NOMO-1 treated with dmso at 0.1 percent for 144 hours (cell line): ENCODE measurements at regions not wholly inside any gene's neighbourhood (a gene's known extent, or its start where the extent isn't known, plus 50 kb on each side); places are given as distances from the start of the nearest gene placed in this dataset.

ENCODE experiments used
- DNase-seq: peaks from one replicate; lab custom pipeline; 2025; ENCODE audit not compliant: unreplicated experiment; lab: John Stamatoyannopoulos, UW

DNA sequence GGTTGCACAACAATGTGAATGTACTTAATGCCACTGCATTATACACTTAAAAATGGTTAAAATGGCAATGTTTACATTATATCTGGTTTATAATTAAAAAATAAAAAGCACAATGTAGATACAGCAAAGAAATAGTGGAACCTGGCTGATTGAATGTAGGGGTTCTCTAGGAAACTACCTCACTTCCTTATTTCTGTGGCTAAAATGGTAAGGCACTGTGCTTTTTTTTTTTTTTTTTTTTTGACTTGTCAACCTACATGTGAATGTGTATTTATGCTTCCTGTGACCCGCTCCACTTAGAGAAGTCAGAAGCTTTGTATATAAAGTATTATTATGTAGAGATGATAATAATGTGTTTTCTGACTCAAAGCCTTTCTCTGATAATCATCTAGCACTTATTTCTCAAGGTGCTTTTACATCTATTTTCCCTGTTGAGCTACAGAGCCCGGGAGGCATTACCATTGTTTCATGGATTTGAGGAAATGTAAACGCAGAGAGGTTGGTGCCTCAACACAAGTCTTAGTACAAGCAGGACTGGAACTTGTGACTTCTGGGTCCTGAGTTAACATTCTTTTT is 55.0 kb downstream of the SOX4 start:
- DNase-seq: peak; percentile 36

DNA sequence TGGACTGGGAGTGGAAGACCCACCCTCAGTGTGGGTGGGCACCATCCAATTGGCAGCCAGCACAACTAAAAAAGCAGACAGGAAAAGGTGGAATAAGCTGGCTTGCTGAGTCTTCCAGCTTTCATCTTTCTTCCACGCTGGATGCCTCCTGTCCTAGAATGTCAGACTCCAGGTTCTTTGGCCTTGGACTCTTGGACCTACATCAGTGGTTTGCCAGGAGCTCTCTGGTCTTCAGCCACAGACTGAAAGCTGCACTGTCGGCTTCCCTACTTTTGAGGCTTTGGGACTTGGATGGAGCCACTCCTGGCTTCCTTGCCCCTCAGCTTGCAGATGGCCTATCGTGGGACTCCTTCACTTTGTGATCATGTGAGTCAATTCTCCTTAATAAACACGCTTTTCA is 59.8 kb downstream of the SOX4 start:
- DNase-seq: no peak

DNA sequence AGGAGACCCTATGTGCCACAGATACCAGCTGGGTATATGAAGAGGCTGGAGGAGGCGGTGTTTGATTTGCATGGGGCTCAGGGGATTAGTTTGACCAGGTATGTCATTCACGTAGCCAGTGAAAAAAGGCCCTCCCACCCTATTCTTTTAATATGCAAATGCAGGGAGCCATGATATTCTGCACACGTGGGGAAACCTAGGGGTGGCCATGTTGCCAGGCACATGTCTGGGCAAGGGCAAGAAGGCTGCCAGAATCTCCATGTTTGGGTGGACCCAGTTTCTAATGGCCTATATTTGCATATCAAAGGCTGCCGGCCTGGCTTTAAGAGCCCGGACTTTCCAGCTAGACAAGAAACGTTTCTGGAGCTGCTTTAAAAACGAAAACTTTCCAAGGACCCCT is 60.4 kb downstream of the SOX4 start:
- no peak for DNase-seq

DNA sequence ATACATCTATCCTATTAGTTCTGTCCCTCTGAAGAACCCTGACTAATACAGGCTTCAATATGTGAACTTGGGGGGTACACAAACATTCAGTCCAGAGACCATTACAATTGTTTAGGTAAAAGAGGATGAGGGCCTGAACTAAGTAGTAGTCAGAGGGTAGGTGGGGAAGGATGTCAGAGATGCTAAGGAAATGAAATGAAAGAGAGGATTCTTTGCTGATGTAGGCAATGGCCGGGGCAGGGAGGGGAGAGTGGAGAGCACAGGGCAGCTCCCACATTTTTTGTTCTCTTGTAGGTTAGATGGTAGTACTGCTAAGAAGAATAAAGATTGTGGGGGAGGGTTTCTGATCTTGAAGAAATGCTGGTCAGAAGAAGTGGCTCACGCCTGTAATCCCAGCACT is 60.8 kb downstream of the SOX4 start:
- DNase-seq: no peak

DNA sequence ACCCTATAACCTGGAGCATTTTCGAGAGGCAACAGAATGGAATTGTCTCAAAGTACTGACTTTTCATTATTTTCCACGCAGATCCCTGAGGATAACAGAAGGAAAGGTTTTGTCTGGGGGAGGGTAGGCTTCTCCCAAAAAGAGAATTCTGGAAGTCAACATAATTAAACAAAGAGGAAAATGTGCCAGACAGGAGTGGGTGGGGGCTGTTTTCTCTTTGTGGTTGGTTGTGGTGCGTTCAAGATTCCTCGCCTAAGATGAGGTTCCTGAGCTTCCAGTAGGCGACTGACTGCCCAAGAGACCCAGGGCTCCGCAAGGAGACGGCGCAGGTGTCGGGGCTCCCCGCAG is 70.4 kb downstream of the SOX4 start:
- no peak for DNase-seq

DNA sequence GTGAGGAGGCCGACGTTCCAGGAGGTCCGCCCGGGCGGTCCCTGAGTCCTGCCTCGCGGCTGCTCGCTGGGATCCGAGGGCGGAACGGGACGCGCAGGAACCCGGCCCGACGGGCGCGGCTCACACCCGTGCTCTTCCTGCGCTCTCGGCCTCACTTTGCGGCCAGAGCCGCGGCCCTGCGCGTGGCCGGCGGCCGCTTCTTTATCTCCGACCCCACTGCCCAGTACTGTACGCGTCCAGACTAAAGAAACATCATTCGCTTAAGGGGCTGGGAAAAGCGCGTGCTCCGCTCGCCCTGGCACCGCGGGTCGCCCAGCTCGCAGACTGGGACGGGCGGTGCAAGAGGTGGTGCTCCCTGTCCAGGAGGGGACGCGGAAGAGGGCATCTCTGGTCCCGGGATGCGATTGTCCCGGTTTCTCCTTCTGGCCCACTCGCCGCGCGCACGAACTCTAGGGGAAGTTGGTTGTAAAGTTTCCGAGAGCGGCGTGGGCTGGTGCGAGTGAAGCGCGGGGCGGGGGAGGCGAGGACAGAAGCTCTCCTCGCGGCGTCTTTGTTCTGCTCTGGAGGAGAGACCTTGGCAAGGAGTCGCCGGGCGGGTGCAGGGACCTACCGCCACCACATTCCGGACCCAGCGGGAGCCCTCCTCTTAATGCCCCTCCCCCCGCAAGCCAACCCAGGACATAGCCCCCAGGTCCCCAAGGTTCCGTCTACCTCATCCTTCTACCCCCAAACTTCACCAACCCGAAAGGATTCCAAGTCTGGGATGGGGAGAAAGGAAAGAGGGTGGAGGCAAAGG is 71.0 kb downstream of the SOX4 start:
- no peak for DNase-seq

DNA sequence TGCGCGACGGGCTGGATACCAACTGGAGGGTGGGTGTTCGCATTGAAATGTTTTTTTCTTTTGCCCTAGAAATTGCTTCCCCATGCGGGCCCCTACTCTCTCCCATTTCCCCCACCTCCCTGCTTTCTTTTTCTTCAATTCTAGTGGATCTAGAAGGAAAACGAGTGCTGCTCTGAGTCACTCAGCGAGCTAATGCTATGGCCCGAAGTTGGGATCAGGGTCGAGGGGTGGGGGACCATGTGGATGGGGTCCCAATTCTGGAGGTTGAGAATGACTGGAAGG is 71.5 kb downstream of the SOX4 start:
- DNase-seq: no peak

DNA sequence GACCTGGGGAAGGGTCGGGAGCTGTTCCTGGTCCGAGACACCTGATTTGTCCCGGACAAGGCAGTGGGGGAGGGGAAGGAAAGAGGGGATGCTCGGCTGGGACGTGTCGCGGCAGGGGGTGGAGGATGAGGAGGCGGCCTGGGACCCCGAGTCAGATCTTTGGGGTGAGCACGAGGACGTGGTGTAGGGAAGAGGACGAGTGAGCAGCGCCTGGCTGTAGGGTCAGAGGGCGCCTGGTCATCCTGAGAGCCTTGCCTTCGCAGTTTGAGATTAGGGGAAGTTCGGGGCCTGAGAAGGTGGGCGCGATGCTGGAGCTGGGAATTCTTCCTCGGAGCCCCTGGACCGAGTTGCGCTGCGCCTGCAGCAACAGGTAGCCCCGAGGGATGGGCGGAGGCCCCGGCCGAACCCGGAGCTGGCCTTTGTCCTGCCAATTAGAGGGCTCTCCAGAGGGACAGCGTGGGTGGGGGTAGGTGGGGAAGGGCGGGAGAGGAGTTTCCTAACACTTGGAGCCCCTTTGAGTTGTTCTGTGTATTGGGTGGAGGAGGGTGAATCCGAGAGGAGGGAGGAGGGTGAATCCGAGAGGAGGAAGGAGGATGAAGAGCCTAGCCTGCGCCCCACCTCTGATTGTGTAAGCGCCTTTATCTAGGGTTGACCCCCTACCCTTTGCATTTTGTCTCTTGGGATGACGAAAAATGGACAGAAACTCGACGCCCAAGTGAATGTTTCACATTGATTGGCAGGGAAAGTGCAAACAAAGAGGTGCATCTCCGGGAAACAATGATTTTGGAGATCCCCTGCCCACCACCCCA is 72.0 kb downstream of the SOX4 start:
- no peak for DNase-seq

DNA sequence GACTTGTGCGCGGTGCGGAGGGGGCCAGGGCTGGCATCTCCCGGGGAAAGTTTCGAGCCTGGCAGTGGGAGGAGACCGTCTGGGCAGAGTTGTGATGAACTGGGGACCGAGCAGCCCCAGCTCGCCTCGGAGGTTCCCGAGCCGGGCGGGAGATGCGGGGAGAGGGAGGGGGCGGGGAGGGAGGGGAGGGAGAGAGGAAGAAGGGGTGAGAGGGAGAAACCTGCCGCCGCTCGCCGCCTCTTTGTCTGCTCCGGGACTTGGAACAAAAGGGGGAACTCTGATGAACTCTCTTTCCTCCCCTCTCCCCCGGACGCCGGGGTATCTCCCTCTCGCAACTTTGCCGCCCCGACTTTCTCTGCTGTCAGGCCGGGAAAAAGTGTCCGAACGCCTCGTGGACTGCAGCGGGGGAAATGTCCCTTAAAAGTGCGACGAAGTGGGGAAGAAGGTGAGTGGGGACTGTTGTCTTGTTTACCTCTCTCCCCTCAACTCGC is 72.7 kb downstream of the SOX4 start:
- DNase-seq: no peak

DNA sequence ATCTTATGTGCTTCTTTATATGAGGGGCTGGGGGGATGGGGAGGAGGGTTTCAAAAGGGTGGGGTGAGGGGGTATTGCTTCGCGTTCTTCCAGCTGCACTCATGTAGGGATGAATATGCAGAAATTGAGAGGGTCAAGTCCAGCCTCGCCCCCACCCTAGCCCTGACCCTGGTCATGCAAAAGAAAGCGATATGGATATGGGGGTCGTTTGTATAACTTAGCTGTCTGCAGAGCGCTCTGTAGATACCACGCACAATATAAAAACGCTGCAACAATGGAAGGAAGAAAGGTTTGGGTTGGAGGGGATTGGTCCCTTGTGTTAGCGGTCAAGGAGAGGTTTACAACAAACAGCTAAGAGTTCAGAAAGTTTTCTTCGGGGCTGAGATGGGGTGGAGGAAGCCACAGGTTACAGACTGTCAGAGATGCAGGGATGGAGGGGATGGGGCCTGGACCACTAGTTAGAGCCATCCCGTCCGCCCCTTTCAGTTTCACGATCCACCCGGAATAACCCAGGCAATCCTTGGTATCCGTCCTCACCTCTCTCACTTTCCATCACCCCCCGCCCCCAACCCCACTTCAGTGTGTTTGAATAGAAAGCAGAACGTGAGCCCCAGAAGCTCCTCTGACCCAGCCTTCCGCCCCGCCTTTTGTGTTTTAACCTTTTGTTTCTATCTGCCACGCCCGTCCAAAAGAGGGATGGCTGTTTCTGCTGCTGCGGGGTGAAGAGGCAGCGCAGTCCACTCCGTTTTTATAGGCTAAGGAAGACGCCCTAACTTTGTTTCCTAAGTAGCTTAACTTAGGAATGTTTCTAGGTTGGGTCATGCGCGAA is 73.5 kb downstream of the SOX4 start:
- DNase-seq: no peak

DNA sequence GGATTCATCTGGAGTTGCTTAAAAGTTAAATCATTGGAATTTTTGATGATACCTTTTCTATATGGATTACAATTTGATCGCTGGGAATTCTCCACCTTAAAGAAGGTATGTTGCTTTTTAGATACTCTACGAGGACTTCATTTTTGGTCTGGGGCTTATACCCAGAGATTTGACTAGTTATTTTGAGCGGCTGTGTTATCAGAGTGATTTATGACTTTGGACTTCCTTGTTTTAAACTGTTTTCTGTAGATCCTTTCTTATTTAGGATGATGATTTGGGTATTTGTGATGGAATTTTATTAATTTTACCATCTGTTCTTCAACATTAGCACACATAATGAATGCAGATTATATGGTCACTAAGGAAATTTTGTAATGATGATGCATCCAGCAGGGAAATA is 75.2 kb downstream of the SOX4 start:
- no peak for DNase-seq

DNA sequence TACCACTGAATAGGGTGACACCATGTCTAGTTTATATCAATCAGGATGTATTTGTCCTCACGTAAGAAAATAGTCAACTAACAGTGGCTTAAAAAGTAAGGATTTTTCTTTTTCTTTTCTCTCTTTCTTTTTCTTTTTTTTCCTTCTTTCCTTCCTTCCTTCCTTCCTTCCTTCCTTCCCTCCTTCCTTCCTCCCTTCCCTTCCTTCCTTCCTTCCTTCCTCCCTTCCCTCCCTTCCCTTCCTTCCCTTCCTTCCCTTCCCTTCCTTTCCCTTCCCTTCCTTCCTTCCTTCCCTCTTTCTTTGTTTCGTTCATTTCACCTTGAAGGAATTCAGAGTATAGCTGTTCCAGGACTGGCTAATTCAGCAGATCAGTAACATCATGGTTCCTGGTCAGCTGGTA is 83.2 kb downstream of the SOX4 start:
- no peak for DNase-seq

DNA sequence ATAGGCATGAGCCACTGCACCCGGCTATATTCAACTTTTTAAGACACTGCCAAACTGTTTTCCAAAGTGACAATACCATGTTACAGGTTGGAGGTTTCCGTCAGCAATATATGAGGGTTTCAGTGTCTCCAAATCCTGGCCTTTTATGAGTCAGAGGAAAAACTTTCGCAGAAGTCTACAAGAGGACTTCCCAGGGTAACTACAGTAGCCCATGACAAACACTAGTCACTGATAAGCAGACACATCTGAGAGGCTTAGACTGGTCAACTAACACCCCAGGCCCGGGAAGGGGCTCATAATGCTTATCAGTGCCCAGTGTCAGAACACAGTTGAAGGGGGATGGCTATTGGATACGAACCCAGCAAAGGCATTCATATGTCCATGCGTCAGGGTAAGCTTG is 85.4 kb downstream of the SOX4 start:
- DNase-seq: no peak

DNA sequence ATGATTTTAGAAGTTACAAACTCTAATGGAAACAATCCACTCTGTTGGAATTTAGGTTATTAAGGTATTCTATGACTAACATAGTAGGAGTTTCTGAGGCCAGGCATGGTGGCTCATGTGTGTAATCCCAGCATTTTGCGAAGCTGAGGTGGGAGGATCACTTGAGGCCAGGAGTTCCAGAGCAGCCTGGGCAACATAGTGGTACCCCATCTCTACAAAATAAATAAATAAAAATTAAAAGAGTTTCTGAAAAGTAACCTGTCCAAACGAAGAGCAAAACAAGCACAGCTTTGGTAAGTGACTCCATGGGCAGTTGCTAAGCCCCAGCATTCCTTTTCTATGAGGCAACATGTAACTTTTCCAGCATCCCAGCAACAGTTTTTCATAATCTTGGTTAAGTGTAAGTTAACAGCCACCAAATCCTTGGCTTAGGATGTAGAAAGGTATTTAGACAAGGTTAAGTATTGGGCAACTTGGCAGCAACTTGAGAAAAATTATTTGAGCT is 86.3 kb downstream of the SOX4 start:
- no peak for DNase-seq

DNA sequence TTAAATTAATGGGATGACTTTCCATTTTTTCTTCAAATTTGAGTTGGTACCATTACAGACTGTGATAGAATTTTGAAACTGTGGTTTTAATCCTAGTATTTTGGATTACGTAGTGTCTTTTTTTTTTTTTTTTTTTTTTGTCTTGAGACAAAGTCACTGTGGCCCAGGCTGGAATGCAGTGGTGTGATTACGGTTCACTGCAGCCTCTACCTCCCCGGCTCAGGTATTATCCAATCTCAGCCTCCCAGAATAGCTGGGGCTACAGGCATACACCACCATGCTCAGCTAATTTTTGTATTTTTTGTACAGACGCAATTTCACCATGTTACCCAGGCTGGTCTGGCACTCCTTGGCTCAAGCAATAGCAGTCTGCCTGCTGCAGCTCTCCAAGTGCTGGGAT is 87.1 kb downstream of the SOX4 start:
- no peak for DNase-seq

DNA sequence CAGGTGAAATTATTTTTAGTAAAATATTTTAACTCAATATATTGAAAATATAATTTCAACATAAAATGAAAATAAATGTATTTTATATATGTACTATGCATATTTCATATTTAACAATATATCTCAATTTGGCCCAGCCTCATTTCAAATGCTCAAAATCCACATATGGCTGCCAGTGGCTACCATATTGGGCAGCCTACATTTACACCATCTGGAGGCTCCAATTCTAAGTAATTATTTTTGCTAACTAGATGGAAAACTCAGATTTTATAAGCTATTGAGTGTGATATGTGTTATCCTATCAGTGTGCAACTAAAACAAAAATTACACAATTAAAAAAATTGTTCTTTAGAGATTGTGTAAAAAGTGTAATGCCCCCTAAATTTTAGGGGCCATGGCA is 96.9 kb downstream of the SOX4 start:
- DNase-seq: no peak

DNA sequence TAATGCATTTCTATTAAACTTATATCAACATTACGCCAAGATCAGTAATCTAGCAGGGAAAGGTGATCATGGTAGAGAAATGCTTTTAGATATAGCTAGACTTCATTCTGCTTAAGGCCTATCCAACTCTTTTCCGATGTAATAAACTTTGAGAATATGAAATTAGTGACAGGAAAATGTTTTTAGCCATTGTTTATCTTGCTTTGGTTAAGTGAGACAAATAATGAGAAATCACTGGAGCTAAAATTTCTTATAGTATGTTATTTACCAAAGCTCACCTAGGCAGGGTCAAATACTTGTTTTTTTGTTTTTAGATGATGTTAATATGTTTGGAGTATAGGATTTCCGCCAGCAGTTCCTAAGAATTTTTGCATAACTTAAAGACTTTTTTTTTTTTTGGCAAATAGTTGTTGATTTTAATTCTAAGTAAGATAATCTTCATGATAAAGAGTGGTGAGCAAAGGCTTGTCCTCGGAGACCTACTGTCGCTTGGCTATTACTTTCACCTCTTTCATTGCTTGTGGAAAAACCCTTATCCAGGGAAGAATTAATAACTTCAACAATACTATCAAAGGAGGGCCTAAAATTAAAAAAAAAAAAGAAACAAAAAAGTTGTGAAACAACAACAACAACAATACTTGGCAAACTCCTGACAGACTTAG is 98.3 kb downstream of the SOX4 start:
- no peak for DNase-seq

DNA sequence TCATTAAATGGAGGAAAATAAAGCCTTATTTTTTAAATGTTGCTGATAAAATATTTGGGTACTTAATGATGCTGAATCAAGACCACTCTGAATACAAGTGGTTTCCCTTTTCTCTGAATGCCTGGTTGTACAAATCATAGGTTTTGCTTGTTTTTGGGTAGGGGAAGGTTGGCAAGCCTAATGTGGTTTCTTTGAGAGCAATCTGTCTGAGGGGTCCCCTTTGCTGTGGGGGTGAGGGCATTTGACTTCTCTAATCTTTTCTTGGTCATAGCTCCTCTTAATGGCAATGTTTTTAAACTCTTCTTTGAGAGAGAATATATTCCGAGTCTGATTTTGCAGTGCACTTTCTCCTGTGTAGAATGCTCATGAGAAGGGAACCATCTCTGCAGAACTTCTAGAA is 99.2 kb downstream of the SOX4 start:
- no peak for DNase-seq

DNA sequence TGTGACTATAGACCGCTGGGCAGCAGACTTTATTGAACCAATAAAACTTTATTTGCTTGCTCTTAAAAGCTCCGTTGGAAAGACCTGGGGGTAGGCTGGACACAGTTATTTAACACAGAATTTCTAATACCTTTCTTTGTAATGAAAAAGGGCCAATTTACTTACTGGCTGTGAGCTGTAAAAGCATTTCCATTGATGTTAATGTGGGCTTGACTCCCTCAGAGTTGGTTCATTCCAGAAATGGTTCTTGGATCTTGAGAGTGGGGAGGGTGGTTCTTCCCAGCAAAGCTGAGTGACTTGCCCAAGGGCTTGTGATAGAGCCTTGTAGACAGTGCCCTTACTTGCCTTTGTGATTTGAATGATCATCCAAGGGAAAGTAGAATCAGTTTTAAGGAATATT is 100.6 kb downstream of the SOX4 start:
- no peak for DNase-seq

DNA sequence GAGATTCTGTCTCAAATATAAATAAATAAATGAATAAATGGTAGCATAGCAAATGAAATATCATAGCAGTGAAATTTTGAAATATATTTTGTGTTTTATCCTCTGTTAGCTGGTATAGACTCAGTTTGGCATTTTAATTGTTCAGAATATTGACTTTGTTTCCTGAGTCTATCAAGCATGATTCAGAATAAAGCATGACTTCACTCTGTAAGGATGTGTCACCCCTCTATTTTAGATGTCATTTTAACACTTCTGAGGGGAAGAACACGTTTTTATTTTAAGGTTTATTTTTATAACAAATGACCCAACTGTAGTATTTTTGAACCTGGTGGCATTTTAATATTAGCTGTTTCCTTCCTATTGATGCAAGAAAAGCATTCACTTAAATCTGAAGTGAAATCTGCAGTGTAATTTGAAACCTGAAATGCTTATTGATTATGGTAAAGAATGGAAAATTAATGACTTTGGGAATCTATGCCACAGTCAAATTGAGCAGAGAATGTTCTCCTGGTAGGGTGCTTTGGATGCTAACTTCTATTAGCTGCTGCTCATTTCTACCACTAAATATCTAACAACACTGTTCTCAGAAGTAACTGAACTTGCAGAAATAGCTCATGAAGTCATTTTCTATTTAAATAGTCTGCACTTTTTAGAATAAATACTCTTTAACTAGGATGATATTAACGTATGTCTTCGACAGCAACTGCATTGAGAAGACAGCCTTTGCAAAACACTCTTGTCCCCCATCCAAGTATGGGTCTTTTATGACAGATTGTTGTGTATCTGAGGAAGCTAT is 114.2 kb downstream of the SOX4 start:
- DNase-seq: no peak
